ENCODE measurements at regions not wholly inside any gene's neighbourhood (a gene's known extent, or its start where the extent isn't known, plus 50 kb on each side); places are given as distances from the start of the nearest gene placed in this dataset.

DNA sequence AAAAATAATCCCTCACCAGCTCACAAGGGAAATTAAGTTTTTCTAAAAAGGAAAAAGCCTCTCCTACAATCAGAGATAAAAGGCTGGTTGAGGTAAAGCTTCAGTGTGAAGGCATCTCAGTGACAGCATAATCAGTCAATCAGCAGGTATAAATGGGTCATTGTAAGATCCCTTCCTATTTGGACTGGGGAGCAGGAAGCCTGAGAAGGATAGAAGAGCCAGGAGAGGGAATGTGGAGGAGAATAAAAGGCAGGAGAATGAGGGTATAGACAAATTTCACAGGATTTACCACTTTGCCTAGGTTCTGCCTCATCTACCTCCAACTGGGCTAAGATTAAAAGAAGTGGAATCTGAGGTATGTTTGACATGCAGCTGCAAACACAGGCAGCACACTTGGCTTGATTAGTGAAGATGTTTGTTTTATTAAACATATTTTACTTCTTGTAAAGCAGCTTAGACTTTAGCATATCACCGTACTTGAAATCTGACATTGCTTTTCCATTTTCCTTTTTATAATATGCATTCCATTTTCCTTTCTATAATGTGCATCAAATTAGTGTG, 479.1 kb upstream of the USP15 start:
- no peak for DNase-seq (ENCODE audit: low spot score)

DNA sequence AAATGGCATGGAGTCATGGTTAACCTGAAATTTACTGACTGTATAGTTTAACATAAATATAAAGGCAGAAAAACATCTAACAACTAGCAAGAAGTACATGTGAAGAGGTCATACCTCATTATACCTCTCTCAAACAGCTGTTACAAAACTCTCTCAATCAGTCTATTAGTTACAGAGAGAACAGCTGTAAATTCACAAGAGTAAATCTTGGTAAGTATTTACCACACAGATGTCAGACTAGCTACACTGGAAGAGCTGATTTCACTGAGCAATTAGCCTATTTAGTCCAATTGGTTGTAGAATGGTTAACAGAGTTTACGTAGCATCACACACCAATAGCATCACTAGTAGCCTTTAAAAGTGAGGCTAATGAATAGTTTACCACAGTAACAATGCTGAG, 463.4 kb upstream of the USP15 start:
- no peak for DNase-seq (ENCODE audit: low spot score)

DNA sequence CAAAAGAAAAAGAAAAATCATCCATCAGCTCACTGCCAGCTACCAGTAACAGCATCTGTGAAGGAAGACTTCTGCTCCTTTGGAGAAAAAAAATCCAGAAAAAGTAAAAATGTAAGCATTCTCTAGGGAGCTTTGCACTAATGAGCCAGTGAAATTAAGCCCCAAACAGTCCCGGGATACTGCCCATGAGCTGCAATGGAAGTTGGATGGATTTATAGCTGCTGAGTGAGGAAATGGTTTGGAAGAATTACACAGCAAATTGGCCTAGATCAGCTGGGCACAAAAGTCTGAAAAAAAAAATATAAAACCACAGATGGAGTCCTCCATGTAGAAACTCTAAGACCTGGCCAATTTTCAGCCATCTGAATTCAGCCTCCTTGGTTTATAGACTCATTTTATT, 462.9 kb upstream of the USP15 start:
- no peak for DNase-seq (ENCODE audit: low spot score)

DNA sequence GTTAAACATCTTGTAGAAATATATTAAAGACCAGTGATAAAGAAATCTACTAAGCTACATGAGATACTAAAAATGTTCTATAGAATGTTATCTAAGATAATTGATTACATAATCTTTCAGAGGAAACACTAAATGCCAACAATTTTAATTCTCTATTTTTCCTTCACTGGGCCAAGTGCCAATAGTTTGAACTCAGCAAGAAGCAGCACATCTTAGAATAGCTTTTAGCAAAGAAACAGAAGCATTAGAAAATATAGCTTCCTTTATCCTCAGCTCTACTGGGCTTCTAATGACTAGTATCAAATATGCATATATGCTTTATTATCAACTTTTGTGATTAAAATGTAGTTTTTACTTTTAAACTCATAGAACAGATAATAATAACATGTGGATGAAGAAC, 461.4 kb upstream of the USP15 start:
- DNase-seq (ENCODE audit: low spot score): no peak

GRCh38 chr12:61804301-61804700, 455.9 kb upstream of the USP15 start:
- no peak for DNase-seq (ENCODE audit: low spot score)

DNA sequence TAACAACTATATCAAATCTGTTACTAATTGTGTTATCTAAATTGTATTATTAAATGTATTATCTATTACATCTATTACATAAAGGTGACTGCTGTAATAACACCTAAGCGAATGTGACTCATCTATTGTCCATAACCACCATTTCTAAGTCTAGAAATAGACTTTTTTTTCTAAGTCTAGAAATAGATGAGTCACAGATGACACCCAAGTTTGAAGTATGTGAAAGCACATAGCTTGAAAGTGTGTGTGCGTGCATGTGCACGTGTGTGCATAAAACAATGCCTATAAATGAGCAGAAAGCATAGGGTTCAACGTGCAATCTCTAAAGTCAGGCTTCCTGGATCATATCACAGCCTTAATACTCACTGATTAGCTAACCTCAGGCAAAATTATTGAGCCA, 451.3 kb upstream of the USP15 start:
- DNase-seq (ENCODE audit: low spot score): no peak

DNA sequence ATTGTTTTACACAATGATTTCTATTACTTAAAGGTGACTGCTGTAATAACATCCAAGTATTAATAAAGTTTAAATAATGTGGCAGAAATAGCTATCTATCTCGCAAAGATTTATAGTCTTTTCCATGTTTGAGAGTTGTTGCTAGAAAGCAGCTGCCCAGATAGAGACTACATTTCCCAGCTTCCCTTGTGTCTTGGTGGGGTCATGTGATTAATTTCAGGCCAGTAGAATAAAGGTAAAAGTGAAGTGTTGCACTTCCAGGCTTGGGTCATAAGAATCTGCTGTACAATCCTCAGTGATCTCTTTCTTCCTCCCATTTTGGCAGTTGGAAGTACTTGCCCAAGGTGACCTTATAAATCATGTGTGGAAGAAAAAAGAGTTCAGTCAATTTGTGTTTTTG, 449.7 kb upstream of the USP15 start:
- DNase-seq (ENCODE audit: low spot score): no peak

DNA sequence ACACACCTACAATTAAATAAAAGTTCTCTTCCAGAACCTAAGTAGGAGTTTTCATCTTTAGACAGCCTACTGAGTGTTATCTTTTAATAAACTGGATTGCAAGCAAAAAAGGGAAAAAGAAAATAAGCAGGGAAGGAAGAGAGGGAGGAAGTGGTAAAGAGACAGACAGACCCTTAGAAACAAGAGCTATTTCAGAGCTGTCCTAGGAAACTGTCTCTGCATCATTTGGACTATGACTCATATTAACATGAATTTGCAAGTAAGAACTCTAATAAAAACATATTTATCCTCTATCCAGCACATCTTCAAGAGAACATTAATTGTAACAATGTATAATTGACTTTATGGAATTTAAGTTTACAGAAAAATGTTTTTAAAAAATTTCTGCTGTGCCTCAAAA, 438.8 kb upstream of the USP15 start:
- no peak for DNase-seq (ENCODE audit: low spot score)

GRCh38 chr12:61823102-61823501, 437.1 kb upstream of the USP15 start:
- DNase-seq (ENCODE audit: low spot score): no peak

GRCh38 chr12:61846765-61847164, 413.4 kb upstream of the USP15 start:
- no peak for DNase-seq (ENCODE audit: low spot score)

GRCh38 chr12:61848893-61849292, 411.3 kb upstream of the USP15 start:
- DNase-seq (ENCODE audit: low spot score): no peak

DNA sequence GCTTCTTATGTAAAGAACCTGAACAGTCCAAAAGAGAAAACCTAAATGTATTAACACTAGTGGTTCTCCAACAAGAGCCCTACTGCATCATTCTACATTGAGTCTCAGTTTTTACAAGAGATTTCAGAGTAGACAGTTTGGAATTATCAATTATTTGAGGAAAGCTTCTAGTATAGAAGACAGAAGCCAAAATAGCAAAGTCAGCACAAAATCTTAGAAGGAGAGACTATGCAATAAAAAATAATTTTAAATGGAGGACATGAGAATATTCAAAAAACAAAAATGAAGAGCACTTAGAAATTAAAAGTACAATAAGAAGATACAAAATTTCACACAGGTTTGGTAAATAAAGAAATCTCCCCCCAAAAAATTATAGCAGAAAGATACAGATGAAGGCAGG, 406.3 kb upstream of the USP15 start:
- no peak for DNase-seq (ENCODE audit: low spot score)

DNA sequence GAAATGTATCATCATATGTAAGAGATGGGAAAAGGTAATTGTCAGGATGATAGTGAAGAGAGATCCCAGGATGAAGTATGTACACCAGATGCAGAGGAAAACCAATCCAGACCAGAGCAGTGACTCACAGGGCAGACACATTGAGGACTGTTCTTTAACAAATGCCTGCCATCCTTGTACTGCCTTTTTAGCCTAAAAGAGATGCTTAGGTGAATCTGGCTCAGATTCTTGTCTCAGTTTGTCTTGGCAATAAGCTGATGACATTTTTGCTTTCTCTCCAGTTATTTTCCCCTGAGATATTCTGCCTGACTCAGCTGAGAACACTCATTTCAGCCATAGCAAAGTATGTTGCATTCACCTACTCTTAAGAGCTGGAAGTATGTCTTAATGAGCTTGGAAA, 405.3 kb upstream of the USP15 start:
- no peak for DNase-seq (ENCODE audit: low spot score)

DNA sequence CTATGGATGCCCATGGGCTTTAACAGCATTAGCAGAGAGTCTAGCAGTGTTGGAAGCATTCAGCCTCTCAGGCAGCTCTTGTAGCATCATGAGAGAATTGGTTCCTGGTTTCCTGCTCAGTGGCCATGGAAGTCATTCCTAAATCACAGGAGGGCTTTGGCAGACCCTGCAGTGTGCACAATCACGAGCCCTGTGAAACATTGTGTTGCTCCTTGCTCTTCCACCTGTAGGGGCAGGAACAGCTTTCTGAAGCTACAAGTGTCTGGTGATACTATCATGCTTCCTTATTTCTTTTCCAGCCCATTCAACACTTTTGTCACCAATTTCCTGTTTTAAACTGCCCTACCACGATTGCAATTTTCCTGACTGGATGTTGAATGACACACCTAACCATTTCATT, 402.2 kb upstream of the USP15 start:
- no peak for DNase-seq (ENCODE audit: low spot score)

GRCh38 chr12:61860451-61860850, 399.8 kb upstream of the USP15 start:
- DNase-seq (ENCODE audit: low spot score): no peak

- DNase-seq (ENCODE audit: low spot score): no peak
Observed at GRCh38 chr12:61862986-61863385, 397.2 kb upstream of the USP15 start.

GRCh38 chr12:61863811-61864210, 396.4 kb upstream of the USP15 start:
- DNase-seq (ENCODE audit: low spot score): no peak

DNA sequence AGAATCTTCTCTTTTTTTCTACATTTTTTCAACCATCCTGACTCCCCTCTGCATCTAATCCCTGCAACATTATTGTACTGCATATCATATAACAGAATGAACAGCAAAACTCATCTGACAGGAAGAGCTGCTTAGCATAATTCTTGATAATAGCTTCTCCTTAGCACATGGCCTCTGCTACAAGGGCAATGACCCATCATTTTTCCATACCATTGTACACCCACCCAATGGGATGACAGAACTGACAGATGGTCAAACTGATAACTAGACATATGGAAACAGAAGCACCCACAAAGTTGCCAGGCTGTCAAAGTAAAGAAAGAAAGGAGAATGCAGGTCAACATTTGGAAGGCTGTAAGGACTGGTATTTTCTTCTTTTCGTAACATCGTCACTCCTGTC, 390.4 kb upstream of the USP15 start:
- DNase-seq (ENCODE audit: low spot score): no peak

DNA sequence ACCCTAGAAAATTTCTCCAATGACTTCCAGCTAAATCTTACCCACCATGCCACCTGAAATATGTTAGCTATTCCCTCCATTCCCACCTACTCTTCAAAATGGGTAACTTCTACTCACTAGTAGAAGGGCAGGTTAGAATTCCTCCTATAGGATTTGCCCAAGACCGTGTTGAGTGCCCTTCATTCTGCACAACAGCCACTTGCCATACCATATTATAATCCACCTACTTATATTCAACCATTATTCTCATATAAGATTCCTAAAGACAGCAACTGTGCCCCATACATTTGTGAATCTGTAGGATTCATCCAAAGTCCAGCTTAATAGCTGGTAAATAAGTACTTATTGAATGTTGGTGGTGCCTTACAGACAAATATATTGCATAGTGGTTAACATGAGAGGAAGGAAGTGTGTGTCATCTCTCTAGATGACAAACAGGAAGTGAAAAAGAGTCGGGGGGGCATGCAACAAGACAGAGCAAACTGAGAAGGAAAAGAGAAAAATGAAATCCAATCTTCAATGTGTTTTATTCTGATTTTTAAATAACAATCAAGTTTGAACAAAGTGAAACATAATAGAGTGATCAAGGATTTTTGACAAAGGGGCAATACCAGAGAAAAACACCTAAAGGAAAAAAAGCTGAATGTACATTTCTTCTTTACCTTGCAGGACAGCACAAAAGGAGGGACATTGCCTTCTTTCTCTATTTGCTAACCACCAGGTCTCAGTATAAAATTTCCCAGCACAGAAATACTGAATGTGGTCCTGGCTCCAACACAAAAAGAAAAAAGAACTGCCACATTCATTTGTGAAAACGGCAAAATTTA, 389.3 kb upstream of the USP15 start:
- DNase-seq (ENCODE audit: low spot score): no peak

- no peak for DNase-seq (ENCODE audit: low spot score)
Observed at GRCh38 chr12:61871485-61871810, 388.8 kb upstream of the USP15 start.

GRCh38 chr12:61879229-61879628, 381.0 kb upstream of the USP15 start:
- DNase-seq (ENCODE audit: low spot score): no peak

GRCh38 chr12:61880186-61880585, 380.0 kb upstream of the USP15 start:
- DNase-seq (ENCODE audit: low spot score): no peak

GRCh38 chr12:61891632-61892031, 368.6 kb upstream of the USP15 start:
- no peak for DNase-seq (ENCODE audit: low spot score)

GRCh38 chr12:61894168-61894567, 366.0 kb upstream of the USP15 start:
- no peak for DNase-seq (ENCODE audit: low spot score)
